HG03103 (cell line): ENCODE measurements at regions not wholly inside any gene's neighbourhood (a gene's known extent, or its start where the extent isn't known, plus 50 kb on each side); places are given as distances from the start of the nearest gene placed in this dataset.
"Not testable (repeated sequence)": the region's sequence is repeated elsewhere in the genome, so short reads cannot be mapped to it uniquely, and the experiment has no call there.

Experiments
- ATAC-seq: cut with Tn5 transposase; IDR thresholded peaks from one replicate; pipeline ENCODE4 v1.9.1; 2021; ENCODE audit warnings: low read depth; ENCODE audit not compliant: unreplicated experiment

DNA sequence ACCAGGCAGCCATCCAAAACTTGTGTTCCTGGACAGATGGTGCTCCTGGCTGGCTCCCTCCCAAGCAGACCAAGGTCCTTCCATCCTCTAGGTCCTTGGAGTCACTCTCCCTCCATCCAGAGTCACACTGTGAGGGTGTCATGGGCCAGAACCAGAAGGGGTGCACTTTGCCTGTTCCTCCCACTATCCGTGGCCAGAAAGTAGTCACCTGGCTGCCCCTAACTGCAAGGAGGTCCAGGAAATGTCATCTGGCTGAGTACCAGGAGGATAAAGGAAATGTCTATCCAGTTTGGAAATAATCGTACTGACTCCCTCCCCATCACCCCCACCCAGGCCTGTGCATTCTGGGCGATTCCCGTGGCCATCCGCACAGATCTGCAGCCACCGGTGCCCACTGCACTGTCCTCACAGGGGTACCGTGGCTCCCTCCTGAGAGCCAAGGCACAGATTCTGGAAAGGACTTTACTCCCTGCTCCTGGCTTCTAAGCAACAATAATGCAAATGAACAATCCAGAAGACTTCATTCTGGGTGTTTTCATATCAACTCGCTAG lies 253.2 kb downstream of the NPHP4 start:
- ATAC-seq: no peak

GRCh38 chr1:5737081-5737480 lies 255.1 kb downstream of the NPHP4 start:
- no peak for ATAC-seq

DNA sequence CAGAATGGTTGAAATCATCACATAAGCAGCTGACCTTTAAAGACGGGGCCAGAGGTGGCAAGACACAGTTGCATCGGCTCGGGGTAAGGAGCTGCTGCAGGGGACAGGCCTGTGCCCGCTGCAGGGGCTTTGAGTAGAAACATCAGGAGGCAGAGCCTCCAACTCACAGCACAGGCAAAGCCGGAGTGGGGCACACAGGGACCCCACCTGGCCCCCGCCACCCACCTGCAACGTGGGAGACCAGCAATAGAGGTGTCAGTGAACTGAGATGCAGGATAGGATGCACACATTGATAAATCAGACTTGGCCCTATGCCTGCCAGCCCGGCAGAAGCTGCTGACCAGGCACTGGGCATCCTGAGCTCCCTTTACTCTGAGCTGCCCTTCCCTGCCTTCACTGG lies 257.2 kb downstream of the NPHP4 start:
- no peak for ATAC-seq

DNA sequence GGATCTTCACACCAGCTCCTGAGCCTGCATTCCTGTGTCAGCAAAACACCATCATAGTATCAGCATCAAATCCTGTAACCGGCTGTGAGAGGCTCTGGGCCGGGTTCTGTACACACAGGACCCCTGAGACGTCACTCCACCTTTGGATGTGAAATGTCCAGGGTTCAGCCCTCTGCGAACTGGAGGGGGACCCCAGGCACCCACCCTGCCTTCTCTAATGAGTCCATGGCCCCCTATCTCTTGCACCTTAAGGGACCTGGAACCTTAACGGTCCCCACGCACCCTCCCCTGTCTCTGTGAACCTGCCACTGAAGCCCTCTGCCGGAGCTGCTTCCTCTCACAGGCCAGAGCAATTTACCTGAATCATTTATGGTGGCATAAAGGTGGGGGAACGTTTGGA lies 257.8 kb downstream of the NPHP4 start:
- ATAC-seq: no peak

DNA sequence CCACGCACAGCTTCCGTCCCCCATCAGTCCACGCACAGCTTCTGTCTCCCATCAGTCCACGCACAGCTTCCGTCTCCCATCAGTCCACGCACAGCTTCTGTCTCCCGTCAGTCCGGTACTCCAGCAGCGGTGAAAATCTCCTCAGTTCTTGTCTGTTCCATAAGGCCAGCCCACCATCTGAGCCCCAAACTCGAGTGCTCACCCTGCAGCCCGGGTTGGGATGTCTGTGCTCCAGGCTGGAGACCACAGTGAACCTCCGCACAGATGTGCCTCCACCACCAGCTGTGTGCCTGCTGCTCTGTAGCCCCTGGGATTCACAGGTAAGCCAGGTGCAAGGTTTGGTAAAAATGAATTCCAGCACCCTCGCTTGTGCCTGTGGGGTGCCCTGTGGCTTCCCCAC lies 258.6 kb downstream of the NPHP4 start:
- no peak for ATAC-seq

GRCh38 chr1:5731110-5731423 lies 261.2 kb downstream of the NPHP4 start:
- no peak for ATAC-seq

DNA sequence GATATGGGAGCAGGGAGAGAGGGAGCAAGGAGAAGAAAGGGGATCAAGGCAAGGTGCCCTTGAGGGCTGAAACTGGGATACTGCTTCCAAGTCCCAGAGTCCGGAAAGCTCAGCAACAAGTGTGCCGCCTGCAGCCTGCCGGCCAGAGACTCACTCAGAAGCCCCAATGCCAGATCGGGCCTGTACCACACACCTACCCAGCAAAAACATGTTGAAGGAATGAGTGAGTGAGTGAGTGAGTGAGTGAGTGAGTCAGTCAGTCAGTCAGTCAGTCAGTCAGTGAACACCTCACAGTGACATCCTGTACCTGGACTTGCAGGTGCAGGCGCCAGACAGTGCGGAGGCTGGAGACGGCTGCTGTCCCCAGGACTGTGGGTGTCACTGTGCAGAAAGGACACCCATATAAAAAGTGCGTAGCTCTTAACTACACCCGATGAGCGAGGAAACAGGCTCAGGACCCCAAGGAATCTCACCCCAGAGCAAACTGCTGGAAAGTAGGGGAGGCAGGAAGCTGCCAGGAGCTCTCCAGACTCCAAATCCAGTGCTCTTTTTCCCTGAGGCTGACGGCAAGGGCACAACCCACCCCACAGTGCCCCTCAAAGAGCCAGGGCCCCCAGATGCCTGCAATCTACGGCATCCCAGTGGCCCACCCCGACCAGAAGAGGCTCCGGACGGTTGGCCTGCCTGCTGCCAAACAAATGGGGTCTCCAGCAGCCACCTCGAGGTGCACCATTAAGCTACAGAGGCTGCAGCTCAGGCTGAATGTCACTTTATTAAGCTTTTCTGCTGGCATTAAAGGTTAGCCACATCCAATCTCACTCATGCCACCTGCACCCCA lies 261.7 kb downstream of the NPHP4 start:
- no peak for ATAC-seq

DNA sequence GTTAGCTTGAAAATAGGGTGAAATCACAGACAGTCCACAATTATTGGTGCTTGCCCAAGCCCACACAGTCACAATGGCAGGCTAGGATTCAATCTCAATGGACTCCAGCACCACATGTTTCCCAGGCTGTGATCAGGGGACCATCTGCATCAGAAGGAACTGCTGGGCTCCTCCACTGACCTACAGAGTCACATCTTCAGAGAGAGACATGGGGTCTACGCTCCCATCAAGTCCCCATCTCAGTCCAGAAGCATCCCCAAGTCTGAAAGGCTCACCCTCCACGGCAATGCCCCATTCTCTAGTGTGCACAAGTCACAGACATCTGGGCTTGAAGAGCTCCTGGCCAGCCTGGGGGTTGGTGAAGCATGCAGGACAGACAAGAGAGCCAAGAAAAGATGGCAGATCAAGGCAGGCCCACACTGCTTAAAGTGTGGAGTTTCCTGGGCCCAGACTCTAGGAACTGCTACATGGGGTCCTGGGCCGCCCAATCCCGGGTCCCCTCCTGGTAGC lies 262.5 kb downstream of the NPHP4 start:
- ATAC-seq: no peak

DNA sequence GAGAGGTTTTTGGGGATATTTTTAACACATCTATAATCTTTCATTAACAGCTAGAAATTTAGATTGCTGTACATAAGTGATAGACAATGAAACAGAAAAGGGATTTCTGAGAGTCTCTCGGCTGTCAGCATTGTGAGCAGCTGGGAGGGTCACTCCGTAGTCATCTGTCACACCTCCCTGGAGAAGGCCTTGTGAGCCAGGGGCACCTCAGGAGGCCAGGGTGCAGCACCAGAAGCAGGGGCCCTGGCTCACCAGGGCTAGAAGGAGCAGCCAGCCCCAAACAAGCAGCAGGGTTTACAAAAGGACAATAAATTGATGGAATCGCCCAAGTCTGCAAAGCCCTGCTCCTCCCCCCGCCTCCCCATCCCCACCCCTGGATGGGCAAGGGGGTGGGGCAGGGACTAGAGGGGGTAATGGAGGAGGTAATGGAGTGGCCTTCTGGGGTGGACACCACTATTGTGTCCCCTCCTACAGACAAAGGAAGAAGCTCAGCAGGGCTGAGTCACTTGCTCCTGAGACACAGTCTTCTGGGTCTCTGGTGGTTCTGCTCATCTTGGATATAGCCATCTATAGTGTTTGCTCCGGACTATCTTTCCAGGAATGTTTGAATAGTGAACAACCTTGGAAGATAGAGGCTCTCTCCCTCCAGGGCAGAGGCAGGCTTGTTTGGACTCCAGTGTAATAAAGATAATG lies 263.4 kb downstream of the NPHP4 start:
- ATAC-seq: no peak

- ATAC-seq: no peak
Observed at GRCh38 chr1:5727871-5728643, 264.2 kb downstream of the NPHP4 start.

GRCh38 chr1:5727191-5727590 lies 265.0 kb downstream of the NPHP4 start:
- no peak for ATAC-seq

- ATAC-seq: not testable (repeated sequence)
Observed at GRCh38 chr1:5726586-5727184, 265.5 kb downstream of the NPHP4 start.

GRCh38 chr1:5725855-5726585 lies 266.2 kb downstream of the NPHP4 start:
- no peak for ATAC-seq

GRCh38 chr1:5725406-5725805 lies 266.8 kb downstream of the NPHP4 start:
- no peak for ATAC-seq

DNA sequence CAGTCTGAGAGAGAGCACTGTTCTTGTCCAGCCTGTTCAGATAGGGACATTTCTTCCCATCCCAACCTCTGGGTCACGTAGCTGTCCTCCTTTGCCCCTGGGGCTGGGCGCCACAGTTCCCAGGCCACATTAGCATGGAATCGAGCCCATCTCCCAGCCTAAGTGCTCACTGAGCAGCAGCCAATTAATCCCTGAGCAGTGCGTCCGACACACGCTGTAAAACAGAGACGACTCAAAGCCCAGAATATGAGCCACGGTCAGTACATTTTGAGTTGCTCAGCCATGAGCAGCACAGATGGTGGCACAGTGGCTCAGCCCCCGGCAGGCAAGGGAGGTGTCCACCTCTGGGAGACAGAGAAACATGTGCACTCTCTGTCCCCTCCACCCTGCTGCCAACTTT lies 267.4 kb downstream of the NPHP4 start:
- ATAC-seq: no peak

DNA sequence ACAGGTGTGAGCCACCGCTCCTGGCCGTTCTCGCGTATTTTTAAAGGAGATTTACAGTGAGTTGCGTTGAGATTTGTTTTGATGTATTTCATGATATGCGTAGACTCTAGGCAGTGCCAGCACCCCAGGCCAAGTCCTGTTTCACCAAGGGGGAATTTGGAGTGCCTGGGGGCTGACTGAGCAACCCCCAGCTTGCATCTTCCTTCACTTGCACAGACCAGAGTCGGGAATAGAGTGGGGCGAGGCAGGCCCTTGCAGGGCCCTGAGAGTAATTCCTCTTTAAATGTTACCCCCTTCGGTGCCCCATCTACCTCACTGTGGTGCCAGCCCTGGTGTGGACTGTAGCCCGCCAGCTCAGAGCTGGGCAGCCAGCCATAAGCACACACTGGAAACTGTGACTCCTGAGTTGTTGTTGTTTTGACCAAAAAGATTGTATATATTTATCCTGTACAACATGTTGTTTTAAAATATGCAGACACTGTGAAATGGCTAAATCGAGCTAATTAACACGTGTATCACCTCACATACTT lies 269.5 kb downstream of the NPHP4 start:
- no peak for ATAC-seq

GRCh38 chr1:5721634-5722215 lies 270.5 kb downstream of the NPHP4 start:
- ATAC-seq: no peak

- no peak for ATAC-seq
Observed at GRCh38 chr1:5720936-5721335, 271.3 kb downstream of the NPHP4 start.

- ATAC-seq: no peak
Observed at GRCh38 chr1:5720484-5720883, 271.7 kb downstream of the NPHP4 start.
